Breast epithelium (tissue), 4 donors: ENCODE measurements at regions not wholly inside any gene's neighbourhood (a gene's known extent, or its start where the extent isn't known, plus 50 kb on each side); places are given as distances from the start of the nearest gene placed in this dataset.

Experiments
- DNase-seq, 2 donors: peaks; one replicate each; pipeline ENCODE4 v3.0.0-alpha.2; 2019; ENCODE audit warnings: low spot score in 2 of 2
- H3K27ac ChIP-seq, 2 donors: fragments of 200-600 bp; sonication (generic) in 1 of 2; one replicate each; pipeline ENCODE4 v1.5.1; 2016 to 2019; ENCODE audit warnings: mild to moderate bottlenecking in 1 of 2
- H3K27me3 ChIP-seq, 2 donors: fragments of 200-600 bp; sonication (generic) in 1 of 2; one replicate each; pipeline versions ENCODE4 v1.5.1 to v1.6.0; 2017 to 2019; ENCODE audit warnings: control low read depth in 1 of 2, mild to moderate bottlenecking in 1 of 2
- H3K36me3 ChIP-seq: fragments of 200-600 bp; one replicate; pipeline ENCODE4 v1.5.1; 2019
- H3K4me1 ChIP-seq, 2 donors: fragments of 200-600 bp; sonication (generic); one replicate each; pipeline ENCODE4 v1.5.1; 2016 to 2019; ENCODE audit warnings: control low read depth in 1 of 2
- H3K4me3 ChIP-seq, 3 donors: fragments of 200-600 bp; sonication (generic); 1 replicate in 2 of 3; 2 replicates in 1 of 3; pipeline ENCODE4 v1.5.1; 2016 to 2019; ENCODE audit warnings: mild to moderate bottlenecking in 3 of 3, moderate library complexity in 2 of 3
- H3K9me3 ChIP-seq, 2 donors: fragments of 200-600 bp; sonication (generic) in 1 of 2; one replicate each; pipeline ENCODE4 v1.5.1; 2016 to 2019; ENCODE audit warnings: control low read depth in 1 of 2
- CTCF ChIP-seq, 3 donors: fragments of 450-650 bp; IDR thresholded peaks; one replicate each; pipeline ENCODE4 v1.5.1; 2016 to 2017; ENCODE audit warnings: antibody characterized with exemption in 3 of 3, mild to moderate bottlenecking in 3 of 3, moderate library complexity in 3 of 3
- POLR2A ChIP-seq: fragments of 450-650 bp; IDR thresholded peaks from one replicate; pipeline ENCODE4 v1.6.1; 2016; ENCODE audit warnings: antibody characterized with exemption, mild to moderate bottlenecking, moderate library complexity
- POLR2AphosphoS5 ChIP-seq, 3 donors: sonication (generic); formaldehyde crosslinking; IDR thresholded peaks; one replicate each; pipeline ENCODE4 v1.6.1; 2017; ENCODE audit warnings: antibody characterized with exemption in 3 of 3
- intact Hi-C: fragments of 100-400 bp; cut with DNase I; formaldehyde crosslinking; loops from one replicate; pipeline ENCODE4 v1.15.1; 2023; ENCODE audit warnings: low total_unique reads

- Histone ChIP-seq H3K4me1 (no peaks in the 10 kb centered on the region), H3K9me3 (no peaks in the 10 kb centered on the region), H3K27ac (no peak overlapping the region), H3K36me3 (no peaks in the 10 kb centered on the region), H3K27me3 (no peaks in the 10 kb centered on the region), H3K4me3 (no peak overlapping the region)
- TF ChIP-seq POLR2AphosphoS5 (IDR thresholded peaks at IDR 0.05) = no peak
- no peak for TF ChIP-seq POLR2A
- no peak for TF ChIP-seq CTCF (IDR thresholded peaks at IDR 0.05)
- intact Hi-C loops = no loop called here
- no peak for DNase-seq
Observed at GRCh38 chr16:79543219-79543618, 57.3 kb downstream of the MAF start.

- Histone ChIP-seq H3K4me3 (no peak overlapping the region), H3K4me1 (no peaks in the 10 kb centered on the region), H3K9me3 (no peaks in the 10 kb centered on the region), H3K27ac (no peak overlapping the region), H3K36me3 (no peaks in the 10 kb centered on the region), H3K27me3 (no peaks in the 10 kb centered on the region)
- no peak for TF ChIP-seq POLR2AphosphoS5 (IDR thresholded peaks at IDR 0.05)
- no peak for TF ChIP-seq POLR2A
- TF ChIP-seq CTCF (IDR thresholded peaks at IDR 0.05) = no peak
- intact Hi-C loops = no loop called here
- no peak for DNase-seq
Observed at GRCh38 chr16:79542237-79542774, 58.2 kb downstream of the MAF start.

GRCh38 chr16:79540825-79541595, 59.5 kb downstream of the MAF start:
- DNase-seq = no peak
- intact Hi-C loops = no loop called here
- Histone ChIP-seq H3K9me3 (no peaks in the 10 kb centered on the region), H3K36me3 (no peaks in the 10 kb centered on the region), H3K27ac (no peak overlapping the region), H3K4me1 (no peaks in the 10 kb centered on the region), H3K27me3 (no peaks in the 10 kb centered on the region), H3K4me3 (no peak overlapping the region)
- no peak for TF ChIP-seq POLR2AphosphoS5 (IDR thresholded peaks at IDR 0.05)
- TF ChIP-seq POLR2A = no peak
- no peak for TF ChIP-seq CTCF (IDR thresholded peaks at IDR 0.05)

GRCh38 chr16:79537584-79537983, 63.0 kb downstream of the MAF start:
- Histone ChIP-seq H3K36me3 (no peaks in the 10 kb centered on the region), H3K27ac (no peak overlapping the region), H3K9me3 (no peaks in the 10 kb centered on the region), H3K4me1 (no peaks in the 10 kb centered on the region), H3K27me3 (no peaks in the 10 kb centered on the region), H3K4me3 (no peak overlapping the region)
- no peak for DNase-seq
- TF ChIP-seq POLR2A = no peak
- TF ChIP-seq POLR2AphosphoS5 (IDR thresholded peaks at IDR 0.05) = no peak
- no peak for TF ChIP-seq CTCF (IDR thresholded peaks at IDR 0.05)
- intact Hi-C loops = no loop called here

DNA sequence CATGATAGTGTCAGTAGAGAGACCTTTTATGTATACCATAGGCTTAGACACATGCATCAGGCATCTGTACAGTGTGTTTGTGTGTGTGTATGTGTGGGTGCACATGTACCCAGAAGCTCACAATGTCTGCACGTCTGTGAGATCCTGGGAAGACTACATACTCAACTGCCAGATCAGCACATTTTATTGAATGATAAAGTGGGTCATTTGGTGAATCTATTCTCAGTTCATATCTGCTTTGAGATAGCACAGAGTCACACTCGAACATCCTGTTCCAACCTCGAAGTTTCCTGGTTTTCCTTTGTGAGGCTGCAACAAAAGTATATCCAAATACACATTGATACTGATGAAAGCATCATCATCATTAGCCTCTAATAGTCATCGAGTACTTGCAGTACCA, 63.6 kb downstream of the MAF start:
- intact Hi-C loops = no loop called here
- Histone ChIP-seq H3K27ac (no peak overlapping the region), H3K9me3 (no peaks in the 10 kb centered on the region), H3K4me1 (no peaks in the 10 kb centered on the region), H3K27me3 (no peaks in the 10 kb centered on the region), H3K4me3 (no peak overlapping the region), H3K36me3 (no peaks in the 10 kb centered on the region)
- no peak for DNase-seq
- no peak for TF ChIP-seq POLR2AphosphoS5 (IDR thresholded peaks at IDR 0.05)
- no peak for TF ChIP-seq CTCF (IDR thresholded peaks at IDR 0.05)
- no peak for TF ChIP-seq POLR2A
